Epithelial cell of proximal tubule (primary cell): ENCODE measurements at regions not wholly inside any gene's neighbourhood (a gene's known extent, or its start where the extent isn't known, plus 50 kb on each side); places are given as distances from the start of the nearest gene placed in this dataset.

ENCODE experiments used
- DNase-seq: peaks from one replicate; pipeline ENCODE4 v3.0.0-alpha.2; 2011; ENCODE audit warnings: low read depth
- H3K4me3 ChIP-seq: 2 replicates; pipeline ENCODE4 v1.5.1; 2011; ENCODE audit warnings: low read depth, mild to moderate bottlenecking, low read length
- TF ChIP-seq, protein P1 (sequence below): conservative IDR thresholded peaks from 2 replicates; pipeline ENCODE4 v1.5.1; 2012; ENCODE audit warnings: low read depth, mild to moderate bottlenecking, low read length

- DNase-seq: no peak
- TF ChIP-seq, protein P1, sequence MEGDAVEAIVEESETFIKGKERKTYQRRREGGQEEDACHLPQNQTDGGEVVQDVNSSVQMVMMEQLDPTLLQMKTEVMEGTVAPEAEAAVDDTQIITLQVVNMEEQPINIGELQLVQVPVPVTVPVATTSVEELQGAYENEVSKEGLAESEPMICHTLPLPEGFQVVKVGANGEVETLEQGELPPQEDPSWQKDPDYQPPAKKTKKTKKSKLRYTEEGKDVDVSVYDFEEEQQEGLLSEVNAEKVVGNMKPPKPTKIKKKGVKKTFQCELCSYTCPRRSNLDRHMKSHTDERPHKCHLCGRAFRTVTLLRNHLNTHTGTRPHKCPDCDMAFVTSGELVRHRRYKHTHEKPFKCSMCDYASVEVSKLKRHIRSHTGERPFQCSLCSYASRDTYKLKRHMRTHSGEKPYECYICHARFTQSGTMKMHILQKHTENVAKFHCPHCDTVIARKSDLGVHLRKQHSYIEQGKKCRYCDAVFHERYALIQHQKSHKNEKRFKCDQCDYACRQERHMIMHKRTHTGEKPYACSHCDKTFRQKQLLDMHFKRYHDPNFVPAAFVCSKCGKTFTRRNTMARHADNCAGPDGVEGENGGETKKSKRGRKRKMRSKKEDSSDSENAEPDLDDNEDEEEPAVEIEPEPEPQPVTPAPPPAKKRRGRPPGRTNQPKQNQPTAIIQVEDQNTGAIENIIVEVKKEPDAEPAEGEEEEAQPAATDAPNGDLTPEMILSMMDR: no peak
- H3K4me3 ChIP-seq: no peak overlapping the region
Measured at GRCh38 chr21:16870103-16870502, 642.7 kb upstream of the CXADR start.

- H3K4me3 ChIP-seq: no peak overlapping the region
- no peak for DNase-seq
- TF ChIP-seq, protein P1: no peak
Measured at GRCh38 chr21:16872616-16873015, 640.2 kb upstream of the CXADR start.

- TF ChIP-seq, protein P1: no peak
- no peak for DNase-seq
Measured at GRCh38 chr21:16873176-16873575, 639.7 kb upstream of the CXADR start.

DNA sequence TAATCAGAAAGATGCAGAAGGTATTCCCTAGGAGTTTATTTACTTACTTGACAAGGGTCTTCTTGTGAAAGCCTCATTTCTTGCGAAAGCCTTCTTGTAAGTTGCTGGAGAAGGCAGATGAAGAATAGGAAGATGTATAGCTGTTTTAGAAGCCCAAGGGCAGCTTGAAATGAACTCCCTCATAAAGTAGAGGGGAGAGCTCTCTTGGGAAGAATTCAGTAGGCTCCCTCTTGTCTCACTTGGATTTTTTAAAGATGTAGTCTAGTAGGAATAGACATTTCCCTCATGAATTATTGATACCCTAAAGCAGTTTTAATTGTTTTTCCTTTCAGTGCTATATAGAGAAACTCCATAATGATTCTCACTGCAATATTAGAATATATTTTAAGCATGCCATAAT lies 639.2 kb upstream of the CXADR start:
- no peak overlapping the region for H3K4me3 ChIP-seq
- TF ChIP-seq, protein P1: no peak
- DNase-seq: no peak

More at GRCh38 chr21:16873176-16873575, 639.7 kb upstream of the CXADR start:
- no peak overlapping the region for H3K4me3 ChIP-seq

- no peak overlapping the region for H3K4me3 ChIP-seq
- TF ChIP-seq, protein P1: no peak
- DNase-seq: no peak
Measured at GRCh38 chr21:16879479-16879878, 633.4 kb upstream of the CXADR start.

GRCh38 chr21:16891821-16892220 lies 621.0 kb upstream of the CXADR start:
- TF ChIP-seq, protein P1: no peak
- peak; percentile 22 for DNase-seq
- no peak overlapping the region for H3K4me3 ChIP-seq

- TF ChIP-seq, protein P1: no peak
- no peak for DNase-seq
- H3K4me3 ChIP-seq: no peak overlapping the region
Measured at GRCh38 chr21:16900685-16901084, 612.2 kb upstream of the CXADR start.
